NCI-H524 treated with DMSO at 0.1 percent for 48 hours (cell line): ENCODE measurements at regions not wholly inside any gene's neighbourhood (a gene's known extent, or its start where the extent isn't known, plus 50 kb on each side); places are given as distances from the start of the nearest gene placed in this dataset.

Experiments
- DNase-seq: peaks from one replicate; lab custom pipeline; 2025; lab: John Stamatoyannopoulos, UW

DNA sequence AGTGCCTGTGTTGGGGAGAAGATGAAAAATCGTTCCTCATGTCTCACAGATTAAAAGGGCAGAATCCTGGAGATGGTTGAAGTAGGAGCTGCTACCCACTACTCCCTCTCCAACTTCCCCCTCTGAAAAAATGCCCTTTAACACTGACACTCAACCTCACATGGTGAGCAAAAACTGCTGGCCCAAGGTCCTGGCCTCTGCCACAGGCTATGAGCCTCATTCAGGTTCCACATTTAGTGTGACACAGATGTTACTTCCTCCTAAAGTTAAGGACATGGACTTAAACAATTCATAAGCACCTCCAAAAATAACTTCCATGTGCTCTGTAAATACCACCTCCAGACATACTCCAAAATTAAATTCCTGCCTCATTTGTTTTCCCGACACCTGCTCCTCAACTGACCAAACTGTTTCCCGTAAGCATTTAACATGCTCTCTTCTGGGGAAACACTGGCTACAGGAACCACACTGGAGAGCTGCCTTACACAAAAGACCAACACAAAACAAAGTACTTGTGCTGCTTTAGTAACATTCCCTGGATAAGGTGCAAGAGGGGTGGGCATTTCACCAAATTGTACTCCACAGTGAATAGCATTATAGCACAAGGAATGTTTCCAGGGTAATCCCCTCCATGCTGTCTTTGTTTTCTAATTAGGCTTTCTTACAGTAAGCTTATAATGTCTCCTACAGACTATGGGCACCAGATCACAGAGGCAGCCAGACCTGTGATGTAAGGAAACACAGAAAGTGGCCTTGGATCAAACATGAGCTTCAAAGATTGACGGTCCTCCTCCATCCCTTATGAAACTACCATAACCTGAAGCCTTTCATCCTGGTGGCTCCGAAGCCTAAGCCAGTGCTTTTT is 57.0 kb downstream of the PHLDA1 start:
- no peak for DNase-seq

DNA sequence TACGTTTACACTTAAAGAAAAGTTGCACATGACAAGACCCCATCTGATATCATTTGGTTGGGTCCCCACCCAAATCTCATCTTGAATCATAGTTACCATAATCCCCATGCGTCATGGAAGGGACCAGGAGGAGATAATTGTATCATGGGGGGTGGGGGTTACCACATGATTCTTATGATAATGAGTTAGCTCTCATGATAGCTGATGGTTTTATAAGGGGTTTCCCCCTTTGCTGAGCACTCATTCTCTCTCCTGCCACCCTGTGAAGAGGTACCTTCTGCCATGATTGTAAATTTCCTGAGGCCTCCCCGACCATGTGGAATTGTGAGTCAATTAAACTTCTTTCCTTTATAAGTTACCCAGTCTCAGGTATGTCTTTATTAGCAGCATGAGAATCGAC is 60.3 kb downstream of the PHLDA1 start:
- no peak for DNase-seq

DNA sequence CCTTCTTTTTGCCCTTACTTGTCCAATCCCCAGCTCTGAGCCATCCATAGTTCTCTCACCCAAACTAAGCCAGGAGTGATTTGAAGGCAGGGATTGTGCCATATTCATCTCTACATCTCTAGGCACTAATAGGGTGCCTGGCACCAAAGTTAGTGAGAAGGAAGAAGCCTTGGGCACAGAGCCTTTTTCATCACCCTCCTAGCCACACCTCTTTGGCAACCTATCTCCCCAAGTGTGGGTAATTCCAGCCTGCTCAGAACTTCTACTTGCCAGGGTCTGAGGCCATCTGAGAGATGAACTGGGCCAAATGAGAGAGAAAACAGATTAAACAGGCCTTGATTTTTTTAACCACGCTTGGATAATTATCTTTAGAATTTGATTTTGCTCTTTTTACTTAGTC is 61.3 kb downstream of the PHLDA1 start:
- DNase-seq: no peak

DNA sequence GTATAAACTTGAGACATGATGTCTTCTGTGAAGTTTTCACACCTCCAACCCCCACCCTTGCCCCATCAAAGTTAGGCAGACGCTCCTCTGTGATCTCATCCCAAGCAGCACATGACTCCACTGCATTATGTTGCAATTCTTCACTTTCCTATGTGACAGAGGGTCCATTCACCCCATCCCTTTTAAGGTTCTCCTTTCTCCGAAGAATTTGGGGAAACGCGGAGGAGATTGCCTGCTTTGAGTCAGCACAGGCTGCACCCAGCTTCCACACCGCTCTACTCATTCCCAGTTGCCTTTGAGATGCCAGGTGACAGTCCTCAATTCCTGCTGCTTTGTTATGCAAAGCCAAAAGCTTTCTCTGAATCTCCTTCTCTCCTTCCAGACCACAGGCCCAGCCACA is 61.8 kb downstream of the PHLDA1 start:
- DNase-seq: no peak

DNA sequence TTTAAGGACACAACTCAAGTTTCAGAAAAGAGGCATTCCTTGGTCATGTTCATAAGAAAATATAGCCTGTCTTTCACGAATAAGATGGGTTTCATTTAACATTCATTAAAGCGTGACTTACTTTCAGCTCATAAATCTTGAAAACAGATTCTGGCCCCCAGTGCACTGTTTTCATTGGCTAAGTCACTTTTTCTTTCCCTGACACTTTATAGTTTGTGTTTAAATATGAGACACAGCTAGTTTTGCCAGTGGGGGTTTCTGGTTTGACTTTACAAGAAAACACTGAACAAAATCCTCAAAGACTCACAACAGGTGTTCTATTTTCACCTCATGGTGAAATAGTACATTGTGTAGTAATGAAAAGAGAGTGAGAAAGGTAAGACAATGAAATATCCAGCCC is 65.9 kb downstream of the PHLDA1 start:
- no peak for DNase-seq

DNA sequence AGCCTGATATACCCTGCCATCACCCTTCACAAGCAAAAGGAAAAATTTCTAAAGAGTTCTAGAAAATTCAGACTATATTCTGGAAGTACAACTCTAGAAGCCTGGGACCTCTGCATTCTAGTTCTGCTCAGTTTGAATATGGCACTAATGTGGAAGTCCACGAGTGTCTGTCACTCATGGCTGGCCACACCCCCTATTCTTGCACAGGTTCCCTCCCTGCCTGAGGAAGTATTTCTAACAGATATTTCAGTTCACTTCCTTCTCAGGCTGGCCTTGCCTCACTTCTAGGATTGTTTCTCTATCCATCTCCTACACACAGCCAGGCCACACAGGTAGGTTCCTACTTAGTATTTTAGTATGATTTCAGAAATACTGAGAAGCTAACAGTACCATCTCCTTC is 67.4 kb downstream of the PHLDA1 start:
- no peak for DNase-seq

DNA sequence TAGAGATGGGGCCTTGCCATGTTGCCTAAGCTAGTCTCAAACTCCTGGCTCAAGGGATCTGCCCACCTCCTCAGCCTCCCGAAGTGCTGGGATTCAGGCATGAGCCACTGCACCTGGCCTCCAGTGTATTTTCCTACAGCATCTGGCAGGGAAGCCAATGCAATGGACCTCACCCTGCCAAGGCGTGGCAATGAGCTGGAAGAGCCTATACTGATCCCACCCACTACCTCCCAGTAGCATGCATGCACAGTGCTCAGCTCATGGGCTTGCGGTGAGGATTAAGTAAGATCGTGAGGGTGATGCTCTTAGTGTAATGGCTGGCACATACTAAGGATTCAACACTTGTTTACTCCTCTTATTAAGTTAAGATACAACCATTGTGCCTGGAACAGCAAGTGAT is 69.7 kb downstream of the PHLDA1 start:
- no peak for DNase-seq

DNA sequence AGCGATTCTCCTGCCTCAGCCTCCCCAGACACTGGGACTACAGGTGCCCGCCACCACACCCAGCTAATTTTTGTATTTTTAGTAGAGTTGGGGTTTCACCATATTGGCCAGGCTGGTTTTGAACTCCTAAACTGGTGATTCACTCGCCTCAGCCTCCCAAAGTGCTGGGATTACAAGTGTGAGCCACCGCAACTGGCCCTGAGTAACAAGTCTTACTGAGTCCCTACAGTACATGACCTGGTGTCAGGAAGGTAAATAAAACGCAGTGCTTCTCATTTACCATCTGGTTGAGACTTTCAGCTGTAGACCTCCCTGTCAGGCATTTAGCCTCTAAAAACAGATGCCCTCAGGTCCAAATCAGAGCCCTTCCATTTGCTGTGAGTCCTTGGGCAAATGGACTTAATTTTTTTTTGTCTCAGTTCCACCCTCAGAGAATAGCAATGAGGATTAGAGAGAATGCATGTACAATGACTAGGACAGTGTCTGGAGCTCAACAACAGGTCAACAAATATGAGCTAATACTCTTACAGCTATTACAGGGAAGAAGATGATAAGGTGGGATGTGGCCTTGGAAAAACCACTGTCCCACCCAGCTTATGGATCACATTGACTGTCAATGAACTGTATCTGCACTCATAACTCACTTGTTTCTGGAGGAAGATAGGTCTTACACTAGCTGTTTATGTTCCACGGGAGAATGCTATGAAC is 70.5 kb downstream of the PHLDA1 start:
- DNase-seq: no peak

DNA sequence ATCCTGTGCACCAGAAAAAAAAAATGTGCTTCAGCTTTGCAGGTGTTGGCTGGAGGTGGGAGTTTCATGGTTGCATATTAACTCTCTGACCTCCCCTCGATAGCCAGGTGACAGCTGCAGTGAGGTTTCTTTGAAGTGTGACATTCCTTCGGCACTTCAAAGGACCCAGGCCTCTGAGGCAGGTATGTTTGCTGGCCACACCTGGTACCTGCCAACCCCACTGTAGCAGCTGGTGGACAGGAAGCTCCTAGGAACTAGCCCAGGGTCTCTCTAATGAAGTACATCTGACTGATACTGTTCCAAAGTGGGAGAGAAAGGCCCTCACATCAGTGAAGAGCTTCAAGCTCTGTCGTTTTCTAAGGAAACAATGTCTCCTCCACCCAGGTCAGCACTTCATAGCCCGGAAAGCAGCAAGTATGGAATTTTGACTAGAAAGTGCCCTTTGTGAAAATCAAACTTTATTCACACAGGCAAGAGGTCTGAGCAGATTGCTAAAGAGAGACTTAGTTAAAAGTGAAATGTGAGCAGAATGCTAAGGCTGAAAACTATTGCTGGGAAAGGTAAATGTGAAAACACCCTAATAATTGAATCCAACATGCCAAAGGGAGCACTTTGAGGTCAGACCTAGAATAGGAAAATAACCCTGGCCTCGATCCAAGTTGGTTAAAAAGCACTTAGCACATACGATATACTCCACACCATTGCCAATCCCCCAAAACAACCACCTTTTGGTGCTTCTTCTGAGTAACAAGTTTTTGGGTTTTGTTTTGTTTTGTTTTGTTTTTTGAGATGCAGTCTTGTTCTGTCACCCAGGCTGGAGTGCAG is 71.3 kb downstream of the PHLDA1 start:
- no peak for DNase-seq

DNA sequence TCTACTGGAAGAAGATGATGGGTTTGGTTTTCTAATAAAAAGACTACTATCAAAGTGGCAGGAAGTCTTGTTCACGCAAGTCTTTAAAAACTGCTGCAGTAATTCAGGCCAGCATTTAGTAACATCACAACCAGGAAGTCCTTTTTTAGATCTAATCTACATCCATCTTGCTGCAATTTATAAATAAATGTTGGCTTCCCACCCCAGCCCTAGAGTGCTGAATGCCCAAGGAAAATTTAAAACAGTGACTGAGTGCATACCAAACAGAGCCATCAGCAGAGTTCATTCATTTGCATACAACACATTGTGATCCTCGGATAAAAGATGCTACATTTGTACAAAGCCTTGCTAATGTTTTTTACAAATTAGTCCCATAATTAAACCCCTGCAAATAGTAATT is 72.1 kb downstream of the PHLDA1 start:
- no peak for DNase-seq

DNA sequence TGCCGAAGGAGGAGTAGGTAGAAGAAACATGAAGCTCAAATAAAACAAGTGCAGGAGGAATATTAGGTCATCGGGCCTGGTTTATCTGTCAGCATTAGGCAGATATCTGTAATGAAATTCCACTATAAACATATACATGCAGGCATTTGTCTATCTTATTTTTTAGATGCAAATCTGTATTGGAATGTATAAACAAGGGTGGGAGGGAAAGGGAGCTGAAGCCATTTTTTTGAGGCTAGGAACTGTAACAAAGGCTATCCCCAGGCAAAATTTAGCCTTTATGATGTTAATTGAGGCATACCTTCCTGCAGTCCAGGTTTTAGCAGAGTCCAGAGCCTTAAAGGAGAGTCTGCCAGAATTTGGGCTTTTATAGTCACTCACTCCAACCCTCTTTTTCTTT is 72.5 kb downstream of the PHLDA1 start:
- DNase-seq: no peak

DNA sequence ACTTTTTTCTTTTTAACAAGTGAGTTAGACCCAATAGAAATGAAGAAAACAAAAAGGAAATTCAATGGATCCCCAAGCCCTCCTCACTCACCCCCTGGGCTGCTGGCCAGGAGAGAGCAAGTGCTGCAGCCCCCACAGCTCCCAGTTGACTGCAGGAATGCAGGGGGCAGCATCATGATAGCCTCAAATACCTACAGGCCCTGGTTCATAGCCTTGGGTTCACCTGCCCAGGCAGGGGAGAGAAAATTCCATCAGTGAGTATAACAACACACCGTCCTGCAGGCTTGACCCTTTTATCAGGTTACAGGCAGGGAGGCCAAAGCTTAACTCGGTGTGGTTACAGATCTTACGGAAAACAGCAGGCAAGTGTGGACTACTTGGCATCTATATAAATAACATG is 76.3 kb downstream of the PHLDA1 start:
- no peak for DNase-seq

DNA sequence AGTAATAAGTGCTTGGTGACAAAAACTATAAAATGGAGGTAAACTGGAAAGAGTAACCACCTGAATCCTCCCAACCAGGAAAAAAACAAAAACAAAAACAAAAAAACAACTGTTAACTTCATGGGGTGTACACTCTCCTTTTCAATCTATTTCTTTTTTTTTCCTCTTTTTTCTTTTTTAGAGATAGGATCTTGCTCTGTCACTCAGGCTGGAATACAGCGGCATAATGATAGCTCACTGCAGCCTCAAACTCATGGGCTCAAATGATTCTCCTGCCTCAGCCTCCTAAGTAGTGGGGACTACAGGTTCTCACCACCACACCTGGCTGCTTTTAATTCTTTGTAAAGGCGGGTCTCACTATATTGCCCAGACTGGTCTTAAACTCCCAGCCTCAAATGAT is 76.8 kb downstream of the PHLDA1 start:
- DNase-seq: no peak

DNA sequence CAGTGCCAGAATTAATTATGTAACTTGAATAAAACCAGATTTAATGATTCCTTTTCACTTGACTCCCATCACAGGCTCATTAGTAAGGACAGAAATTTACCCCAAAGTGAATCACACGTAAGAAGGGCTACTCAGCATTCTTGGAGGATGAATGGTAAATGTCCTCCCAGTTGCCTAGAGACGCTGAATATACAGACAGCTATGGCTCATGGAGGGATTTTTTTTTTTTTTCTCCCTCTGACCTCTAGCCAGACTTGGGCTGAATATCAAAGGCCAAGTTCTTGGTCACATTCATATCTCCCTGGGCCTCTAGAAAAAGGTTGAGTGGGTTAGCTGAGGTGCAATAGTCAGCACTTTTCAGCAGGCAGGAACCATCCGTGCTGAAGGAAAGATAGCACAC is 77.5 kb downstream of the PHLDA1 start:
- DNase-seq: no peak

DNA sequence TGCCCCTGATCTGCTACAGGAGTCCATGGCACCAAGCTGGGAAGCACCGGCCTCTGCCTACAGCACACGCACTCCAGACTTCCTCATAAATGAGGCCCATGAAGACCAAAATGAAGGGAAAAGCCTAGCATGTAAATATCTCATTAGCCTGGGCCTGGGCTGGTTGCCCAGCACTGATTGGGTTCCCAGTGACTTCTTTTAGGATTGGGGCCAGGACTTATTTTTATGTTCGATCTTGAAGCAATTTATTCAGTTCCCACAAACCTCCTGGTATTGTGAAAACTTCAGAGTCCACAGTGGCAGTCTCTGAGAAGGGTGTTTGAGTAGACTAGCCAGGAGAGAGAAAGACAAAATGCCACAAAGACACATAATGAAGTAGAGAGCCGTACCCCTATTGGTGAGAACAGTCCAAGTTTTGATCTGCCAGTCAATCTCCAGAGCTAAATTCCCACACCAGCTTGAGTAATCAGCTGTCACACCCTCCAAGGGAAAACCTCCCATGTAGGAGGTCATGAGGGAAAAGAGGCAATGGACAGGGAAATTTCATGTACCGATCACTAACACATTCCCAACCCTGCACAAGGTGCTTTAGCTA is 78.2 kb downstream of the PHLDA1 start:
- DNase-seq: no peak

DNA sequence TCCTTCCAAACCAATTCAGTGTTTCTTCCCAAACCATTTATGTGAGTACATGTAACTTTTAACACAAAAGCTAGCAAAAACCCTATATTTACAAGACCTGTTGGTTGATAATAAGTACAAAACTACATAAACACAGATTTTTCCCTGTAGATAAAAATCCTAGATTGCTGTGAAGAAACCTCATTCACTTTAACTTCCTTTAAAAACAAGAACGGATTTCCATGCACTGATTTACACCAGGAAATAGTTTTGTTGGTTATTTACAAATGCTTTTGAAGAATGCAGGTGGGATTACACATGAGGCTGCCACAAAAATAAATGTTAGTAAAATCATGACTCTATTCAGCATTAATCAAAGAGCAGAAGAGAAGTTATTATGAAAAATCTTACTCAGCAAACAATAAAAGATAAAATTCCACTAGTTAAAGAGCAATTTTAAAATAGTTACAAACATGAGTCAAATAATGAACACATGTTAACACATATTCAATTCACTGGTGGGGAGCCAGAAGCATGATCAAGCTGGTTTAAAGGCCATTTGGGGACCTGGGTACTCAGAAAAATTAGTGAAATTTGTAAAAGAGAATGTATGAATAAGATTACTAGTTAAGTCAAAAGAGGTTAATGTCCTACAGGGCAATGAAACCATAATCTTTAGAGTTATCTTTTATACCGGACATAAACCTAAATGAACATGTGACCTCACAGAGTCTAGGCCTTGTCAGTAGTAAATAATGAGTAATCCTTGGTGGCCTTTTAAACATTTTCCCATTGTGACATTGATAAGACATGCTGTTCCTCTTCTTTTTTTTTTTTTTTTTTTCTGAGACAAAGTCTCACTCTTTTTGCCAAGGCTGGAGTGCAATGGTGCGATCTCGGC is 79.9 kb downstream of the PHLDA1 start:
- DNase-seq: no peak

DNA sequence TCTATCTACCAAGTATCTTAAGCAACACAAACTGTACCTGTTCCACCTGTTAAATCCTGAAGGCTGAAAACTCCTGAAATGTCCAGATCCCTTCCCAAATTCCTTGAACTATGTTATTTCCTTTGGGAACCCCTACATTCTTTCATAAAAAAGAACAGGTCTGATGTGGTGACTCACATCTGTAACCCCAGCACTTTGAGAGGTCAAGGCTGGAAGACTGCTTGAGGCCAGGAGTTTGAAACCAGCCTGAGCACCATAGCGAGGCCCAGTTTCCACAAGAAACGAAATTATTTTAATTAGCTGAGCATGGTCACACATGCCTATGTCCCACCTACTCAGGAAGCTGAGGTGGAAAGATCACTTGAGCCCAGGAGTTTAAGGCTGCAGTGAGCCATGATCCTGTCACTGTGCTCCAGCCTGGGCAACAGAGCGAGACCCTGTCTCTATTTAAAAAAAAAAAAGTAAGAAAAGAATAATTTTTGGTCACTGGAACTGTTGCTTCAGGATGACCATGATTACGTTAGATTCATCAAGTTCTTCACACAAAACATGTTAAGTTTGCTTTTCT is 84.3 kb downstream of the PHLDA1 start:
- no peak for DNase-seq

DNA sequence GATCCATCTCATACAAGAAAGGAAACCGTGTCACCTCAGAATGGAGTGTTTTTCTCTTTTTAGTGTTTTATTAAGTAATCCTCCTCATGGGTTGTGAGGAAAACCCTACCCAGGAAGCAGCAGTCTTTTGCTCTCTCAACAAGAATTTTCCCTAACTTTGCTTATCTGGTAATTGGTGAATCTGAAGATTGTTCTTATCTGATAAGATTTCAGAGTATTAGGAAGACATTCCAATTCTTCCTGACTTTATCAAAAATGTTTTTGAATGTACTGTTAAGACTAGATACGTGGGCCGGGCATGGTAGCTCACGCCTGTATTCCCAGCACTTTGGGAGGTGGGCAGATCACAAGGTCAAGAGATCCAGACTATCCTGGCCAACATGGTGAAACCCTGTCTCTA is 86.0 kb downstream of the PHLDA1 start:
- no peak for DNase-seq

DNA sequence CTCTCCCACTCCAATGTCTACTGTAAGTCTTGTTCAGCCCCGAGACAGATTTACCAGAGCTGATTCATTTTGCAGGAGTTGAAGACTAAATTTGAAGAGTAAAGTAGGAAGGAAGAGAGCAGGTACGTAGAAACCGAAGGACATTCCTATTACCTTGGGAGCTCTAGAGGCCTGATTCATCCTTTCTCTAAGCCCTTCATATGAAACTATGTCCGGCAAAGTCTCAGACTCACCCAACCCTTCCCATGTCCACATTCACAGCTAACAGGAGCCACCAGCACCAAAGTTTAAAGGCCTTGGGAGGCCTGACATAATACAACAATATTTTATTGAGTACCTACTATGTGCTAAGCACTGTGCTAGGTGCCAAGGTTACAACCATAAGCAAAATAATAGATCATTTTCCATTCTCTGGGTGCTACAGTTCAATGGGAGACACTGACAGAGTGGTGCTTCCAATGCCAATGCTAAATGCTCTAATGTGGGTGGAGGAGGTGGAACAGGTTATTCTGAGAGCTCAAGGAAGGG is 86.6 kb downstream of the PHLDA1 start:
- no peak for DNase-seq

DNA sequence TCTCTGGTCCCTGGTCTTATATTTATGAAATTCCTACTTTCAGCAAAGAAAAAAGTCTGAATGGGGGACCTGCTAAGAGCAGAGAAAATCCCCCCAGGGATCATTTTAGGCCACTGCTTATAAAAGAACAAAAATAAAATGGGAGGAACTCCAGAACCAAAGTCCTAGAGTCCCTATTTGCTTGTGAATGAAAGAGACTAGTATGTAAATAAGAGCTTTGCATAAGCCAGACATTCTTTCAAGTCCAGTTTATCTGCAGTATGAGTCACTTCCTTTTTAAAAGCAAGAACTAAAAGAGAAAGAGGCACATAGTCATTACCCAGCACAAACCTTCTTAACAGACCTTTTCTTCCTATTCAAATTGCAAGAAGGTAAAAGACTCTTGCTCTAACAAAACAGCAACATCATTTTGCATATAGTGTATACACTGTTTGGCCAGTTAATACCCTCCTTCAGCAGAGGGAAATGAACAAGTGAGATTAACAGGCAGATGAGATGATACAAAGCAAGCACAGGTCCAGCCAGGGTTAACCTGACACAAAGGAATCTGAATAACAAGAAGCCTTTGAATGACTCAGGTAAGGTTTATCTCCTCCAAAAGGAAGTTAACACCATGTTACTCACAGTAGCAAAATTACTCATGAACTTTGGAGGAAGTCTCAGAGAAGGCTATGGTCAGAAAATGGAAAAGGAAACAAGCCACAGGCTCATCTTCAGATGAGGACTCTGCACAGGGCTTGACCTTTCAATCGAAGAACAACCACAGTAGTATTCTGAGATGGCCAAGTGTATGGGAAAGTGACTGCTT is 87.3 kb downstream of the PHLDA1 start:
- DNase-seq: no peak
